ENCODE measurements at regions not wholly inside any gene's neighbourhood (a gene's known extent, or its start where the extent isn't known, plus 50 kb on each side); places are given as distances from the start of the nearest gene placed in this dataset.

DNA sequence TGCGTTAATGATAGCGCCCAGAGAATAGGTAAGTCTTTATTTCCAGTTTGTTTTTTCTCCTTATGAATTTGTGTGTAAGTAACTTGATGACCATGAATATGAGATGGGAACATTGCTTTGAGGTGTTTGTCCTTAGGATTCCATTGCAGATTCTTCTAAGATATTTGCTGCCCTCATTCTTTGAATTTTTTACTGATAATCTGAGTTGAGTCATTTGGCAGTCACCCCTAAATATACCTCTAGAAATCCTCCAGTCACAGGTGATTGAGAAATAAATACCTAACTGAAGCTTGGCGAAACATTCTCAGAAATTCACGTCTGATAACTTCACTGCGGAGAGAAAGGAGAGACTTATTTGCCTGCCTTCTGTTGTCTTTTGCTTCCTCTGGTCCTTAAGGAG is 345.5 kb downstream of the SQOR start:
- no peak for TF ChIP-seq ZBTB7A (IDR thresholded peaks at IDR 0.05; ENCODE audit: low read depth)
- TF ChIP-seq CEBPB (IDR thresholded peaks at IDR 0.05), result no peak
- no peak for TF ChIP-seq TEAD4 (IDR thresholded peaks at IDR 0.05)
- TF ChIP-seq EP300 (IDR thresholded peaks at IDR 0.05; ENCODE audit: borderline replicate concordance), result no peak
- TF ChIP-seq, protein P1, sequence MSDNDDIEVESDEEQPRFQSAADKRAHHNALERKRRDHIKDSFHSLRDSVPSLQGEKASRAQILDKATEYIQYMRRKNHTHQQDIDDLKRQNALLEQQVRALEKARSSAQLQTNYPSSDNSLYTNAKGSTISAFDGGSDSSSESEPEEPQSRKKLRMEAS (IDR thresholded peaks at IDR 0.05), result no peak
